Karpas-422 (cell line): ENCODE measurements at regions not wholly inside any gene's neighbourhood (a gene's known extent, or its start where the extent isn't known, plus 50 kb on each side); places are given as distances from the start of the nearest gene placed in this dataset.

Experiments
- DNase-seq: peaks from one replicate; pipeline ENCODE4 v3.0.0-alpha.2; 2015
- H2AFZ ChIP-seq: fragments of 200-600 bp; sonication (generic); 2 replicates; pipeline ENCODE4 v1.6.1; 2014; ENCODE audit warnings: antibody characterized with exemption, low read length, mixed read lengths
- H3K27ac ChIP-seq: fragments of 200-600 bp; sonication (generic); 2 replicates; pipeline ENCODE4 v1.5.1; 2014; ENCODE audit warnings: mild to moderate bottlenecking, low read length, moderate library complexity
- H3K27me3 ChIP-seq: fragments of 200-600 bp; sonication (generic); 2 replicates; pipeline ENCODE4 v1.6.1; 2014; ENCODE audit warnings: low read length, mixed read lengths
- H3K36me3 ChIP-seq: fragments of 200-600 bp; sonication (generic); 2 replicates; pipeline ENCODE4 v1.6.1; 2014; ENCODE audit warnings: low read length, mixed read lengths; ENCODE audit not compliant: insufficient read depth
- H3K4me1 ChIP-seq: fragments of 200-600 bp; sonication (generic); 2 replicates; pipeline ENCODE4 v1.6.1; 2014; ENCODE audit warnings: mild to moderate bottlenecking, low read length, mixed read lengths
- H3K4me2 ChIP-seq: fragments of 200-600 bp; sonication (generic); 2 replicates; pipeline ENCODE4 v1.6.1; 2014; ENCODE audit warnings: low read length, low read depth, mild to moderate bottlenecking; ENCODE audit not compliant: poor library complexity, severe bottlenecking
- H3K4me3 ChIP-seq: fragments of 200-600 bp; sonication (generic); 2 replicates; pipeline ENCODE4 v1.5.1; 2014; ENCODE audit warnings: mild to moderate bottlenecking, antibody characterized with exemption, low read length, mixed read lengths
- H3K79me2 ChIP-seq: fragments of 200-600 bp; sonication (generic); 2 replicates; pipeline ENCODE4 v1.6.1; 2014; ENCODE audit warnings: mild to moderate bottlenecking, low read length, mixed read lengths
- H3K9ac ChIP-seq: fragments of 200-600 bp; sonication (generic); 2 replicates; pipeline ENCODE4 v1.6.0; 2014; ENCODE audit warnings: low read length
- H3K9me2 ChIP-seq: fragments of 200-600 bp; sonication (generic), shearing (Covaris generic); replicated peaks from 2 replicates; pipeline ENCODE4 v1.6.0; 2014; ENCODE audit warnings: mild to moderate bottlenecking, low read length, moderate library complexity; ENCODE audit not compliant: insufficient read depth
- H3K9me3 ChIP-seq: fragments of 300-700, 200-600 bp; sonication (generic); 2 replicates; pipeline ENCODE4 v1.6.1; 2014; ENCODE audit warnings: low read length, mixed read lengths
- H4K20me1 ChIP-seq: fragments of 200-600 bp; sonication (generic); 2 replicates; pipeline ENCODE4 v1.6.1; 2014; ENCODE audit warnings: mild to moderate bottlenecking, antibody characterized with exemption, low read length, low read depth; ENCODE audit not compliant: insufficient read depth

DNA sequence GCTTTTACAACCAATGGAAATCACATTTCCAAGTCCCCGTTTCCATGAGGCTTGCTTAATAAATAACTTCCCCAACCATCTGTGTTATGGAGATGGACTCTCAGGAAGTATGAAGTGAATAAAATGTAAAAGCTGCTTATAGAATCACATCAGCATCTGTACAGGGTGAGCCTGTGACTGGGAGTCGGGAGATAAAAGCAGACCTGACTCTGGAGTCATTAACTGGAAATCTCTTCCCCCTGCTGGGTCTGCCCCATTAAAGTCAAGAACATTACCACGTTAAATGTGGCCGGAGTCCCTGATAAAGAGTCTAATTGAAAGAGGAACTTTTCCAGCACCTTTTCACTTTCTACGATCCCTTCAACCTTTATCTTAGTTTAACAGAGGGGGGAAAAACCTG lies 368.5 kb downstream of the DOK5 start:
- H3K4me2 ChIP-seq = no peak overlapping the region
- no peaks in the 10 kb centered on the region for H3K79me2 ChIP-seq
- no peaks in the 10 kb centered on the region for H3K27me3 ChIP-seq
- H3K9me2 ChIP-seq = no peaks in the 10 kb centered on the region; the same call in 1 of the 2 replicates
- DNase-seq = no peak
- H3K9ac ChIP-seq = no peak overlapping the region
- H3K27ac ChIP-seq = no peak overlapping the region
- no peak overlapping the region for H2AFZ ChIP-seq
- H3K4me1 ChIP-seq = no peaks in the 10 kb centered on the region
- H3K4me3 ChIP-seq = no peak overlapping the region
- H3K36me3 ChIP-seq = no peaks in the 10 kb centered on the region
- no peaks in the 10 kb centered on the region for H4K20me1 ChIP-seq
- H3K9me3 ChIP-seq = 0 out of 2 replicates have a peak, but pooled peaks cover 3% of the 10 kb centered on the region

DNA sequence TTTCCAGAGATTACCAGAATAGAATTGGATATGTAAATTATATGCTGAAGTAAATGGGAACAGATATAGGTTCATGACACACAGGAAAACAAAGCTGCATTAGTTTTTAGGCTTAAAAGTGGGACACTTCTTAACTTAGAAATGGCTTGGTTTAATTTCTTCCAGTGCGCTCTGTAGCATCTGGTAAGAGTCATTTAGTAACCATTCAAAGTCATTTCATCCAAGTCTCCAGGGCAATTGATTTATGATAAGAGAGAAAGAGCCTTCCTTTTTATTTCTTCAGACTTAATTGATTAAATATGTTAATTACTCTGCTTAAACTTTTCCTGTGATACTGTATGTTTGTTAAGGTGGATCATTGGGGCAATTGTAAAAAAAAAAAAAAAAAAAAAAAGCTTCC lies 368.0 kb downstream of the DOK5 start:
- 0 out of 2 replicates have a peak, but pooled peaks cover 3% of the 10 kb centered on the region for H3K9me3 ChIP-seq
- no peak overlapping the region for H3K4me2 ChIP-seq
- H3K9me2 ChIP-seq = no peaks in the 10 kb centered on the region; the same call in 1 of the 2 replicates
- no peak overlapping the region for H3K9ac ChIP-seq
- no peaks in the 10 kb centered on the region for H3K4me1 ChIP-seq
- H3K79me2 ChIP-seq = no peaks in the 10 kb centered on the region
- H3K4me3 ChIP-seq = no peak overlapping the region
- DNase-seq = no peak
- no peaks in the 10 kb centered on the region for H3K27me3 ChIP-seq
- H3K36me3 ChIP-seq = no peaks in the 10 kb centered on the region
- H2AFZ ChIP-seq = no peak overlapping the region
- no peaks in the 10 kb centered on the region for H4K20me1 ChIP-seq
- no peak overlapping the region for H3K27ac ChIP-seq

DNA sequence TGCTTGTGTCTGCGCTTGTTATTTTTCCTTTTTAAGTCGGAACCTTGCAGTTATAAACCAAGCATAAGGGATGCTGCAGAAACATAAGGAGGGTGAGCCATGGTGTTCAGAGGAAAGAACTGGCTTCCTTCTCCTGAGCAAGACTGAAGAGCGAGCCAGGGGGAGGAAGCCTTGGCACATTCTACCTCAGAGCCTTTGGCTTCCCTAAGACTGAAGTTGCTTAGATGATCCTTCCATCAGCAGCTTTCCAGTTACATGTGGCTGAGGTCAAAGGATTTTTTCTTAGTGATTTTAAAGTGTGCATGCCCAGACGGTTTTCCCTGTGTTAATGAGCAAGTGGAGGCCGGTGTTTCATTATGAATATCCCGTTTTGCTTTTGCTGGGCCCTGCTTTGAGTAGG lies 363.8 kb downstream of the DOK5 start:
- no peaks in the 10 kb centered on the region for H3K4me1 ChIP-seq
- no peak overlapping the region for H3K4me3 ChIP-seq
- no peak overlapping the region for H3K9ac ChIP-seq
- H3K9me3 ChIP-seq = peaks cover 3% of the 10 kb centered on the region; the same call in 1 of the 2 replicates
- H3K9me2 ChIP-seq = no peaks in the 10 kb centered on the region; the same call in 1 of the 2 replicates
- no peaks in the 10 kb centered on the region for H3K27me3 ChIP-seq
- H3K36me3 ChIP-seq = no peaks in the 10 kb centered on the region
- no peak overlapping the region for H3K27ac ChIP-seq
- H3K4me2 ChIP-seq = no peak overlapping the region
- no peaks in the 10 kb centered on the region for H3K79me2 ChIP-seq
- H4K20me1 ChIP-seq = no peaks in the 10 kb centered on the region
- H2AFZ ChIP-seq = no peak overlapping the region
- no peak for DNase-seq

DNA sequence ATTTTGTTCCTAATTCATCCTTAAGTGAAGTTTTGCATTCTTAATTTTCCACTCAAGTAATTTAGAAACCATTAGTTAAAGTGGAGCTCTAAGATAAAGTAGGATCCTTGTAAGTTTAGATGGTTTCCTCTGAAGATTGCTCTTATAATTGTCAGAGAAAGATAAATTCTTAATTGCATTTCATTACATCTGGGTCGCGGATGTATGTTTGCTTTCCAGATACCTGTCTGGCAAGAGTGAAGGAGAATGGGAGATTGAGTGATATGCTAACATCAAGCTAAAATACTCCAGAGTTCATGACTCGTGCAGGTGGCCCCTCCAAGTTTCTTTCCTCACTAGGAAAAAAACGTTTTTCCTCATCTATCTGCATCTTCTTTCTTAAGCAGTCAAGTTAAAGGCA lies 361.8 kb downstream of the DOK5 start:
- no peak for DNase-seq
- no peaks in the 10 kb centered on the region for H3K36me3 ChIP-seq
- H4K20me1 ChIP-seq = no peaks in the 10 kb centered on the region
- no peak overlapping the region for H3K4me2 ChIP-seq
- H3K9ac ChIP-seq = no peak overlapping the region
- no peaks in the 10 kb centered on the region for H3K79me2 ChIP-seq
- H3K9me2 ChIP-seq = no peaks in the 10 kb centered on the region; the same call in 1 of the 2 replicates
- no peak overlapping the region for H2AFZ ChIP-seq
- H3K27me3 ChIP-seq = no peaks in the 10 kb centered on the region
- H3K4me1 ChIP-seq = no peaks in the 10 kb centered on the region
- no peak overlapping the region for H3K4me3 ChIP-seq
- H3K9me3 ChIP-seq = peaks cover 6% of the 10 kb centered on the region; the same call in 1 of the 2 replicates
- no peak overlapping the region for H3K27ac ChIP-seq

DNA sequence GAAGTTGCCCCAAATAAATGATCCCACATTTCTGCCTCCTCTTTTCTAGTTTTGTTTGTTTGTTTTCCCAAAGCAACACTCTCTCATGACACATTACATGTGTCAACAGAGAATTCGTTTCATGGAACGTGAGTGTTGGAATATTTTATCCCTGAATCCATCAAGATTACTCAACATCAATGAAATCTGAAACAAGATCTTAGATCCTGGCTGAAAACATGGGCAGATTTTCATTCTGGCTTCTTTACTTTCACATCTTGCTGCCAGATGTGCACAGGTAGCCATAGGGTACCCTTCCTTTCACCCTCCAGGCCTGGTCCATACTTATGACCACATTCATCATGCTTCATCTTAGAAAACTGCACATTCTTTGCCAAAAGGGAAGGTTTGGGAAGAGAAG lies 347.0 kb downstream of the DOK5 start:
- H3K79me2 ChIP-seq = no peaks in the 10 kb centered on the region
- no peaks in the 10 kb centered on the region for H3K36me3 ChIP-seq
- no peak overlapping the region for H3K4me2 ChIP-seq
- no peak overlapping the region for H3K9ac ChIP-seq
- H3K27me3 ChIP-seq = no peaks in the 10 kb centered on the region
- no peak overlapping the region for H3K4me3 ChIP-seq
- no peaks in the 10 kb centered on the region for H3K9me2 ChIP-seq
- no peaks in the 10 kb centered on the region for H4K20me1 ChIP-seq
- no peak overlapping the region for H3K27ac ChIP-seq
- no peak overlapping the region for H2AFZ ChIP-seq
- H3K9me3 ChIP-seq = peaks cover 20% of the 10 kb centered on the region
- no peak for DNase-seq
- no peaks in the 10 kb centered on the region for H3K4me1 ChIP-seq

DNA sequence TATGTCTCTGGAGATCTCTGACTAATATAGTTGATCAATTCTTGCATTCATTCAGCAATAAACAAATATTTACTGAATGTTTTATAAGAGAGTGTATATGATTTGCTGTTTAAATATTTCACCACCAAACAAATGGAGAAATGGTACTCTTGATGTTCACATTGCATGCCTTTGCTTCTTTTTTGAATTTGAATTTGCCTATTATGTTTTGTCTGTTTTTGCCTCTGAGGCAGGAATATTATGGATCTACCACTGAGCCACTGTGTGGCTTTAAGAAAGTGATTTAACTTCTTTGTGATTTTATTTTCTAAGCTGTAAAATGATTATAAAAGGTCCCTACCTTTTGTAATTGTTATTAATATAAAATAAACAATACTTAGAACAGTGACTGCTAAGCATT lies 345.0 kb downstream of the DOK5 start:
- no peaks in the 10 kb centered on the region for H3K27me3 ChIP-seq
- H2AFZ ChIP-seq = no peak overlapping the region
- no peak overlapping the region for H3K27ac ChIP-seq
- H3K36me3 ChIP-seq = no peaks in the 10 kb centered on the region
- H3K9me2 ChIP-seq = no peaks in the 10 kb centered on the region
- no peak for DNase-seq
- H3K9me3 ChIP-seq = peaks cover 10% of the 10 kb centered on the region
- H4K20me1 ChIP-seq = no peaks in the 10 kb centered on the region
- H3K4me3 ChIP-seq = no peak overlapping the region
- H3K79me2 ChIP-seq = no peaks in the 10 kb centered on the region
- H3K4me1 ChIP-seq = no peaks in the 10 kb centered on the region
- H3K4me2 ChIP-seq = no peak overlapping the region
- no peak overlapping the region for H3K9ac ChIP-seq

DNA sequence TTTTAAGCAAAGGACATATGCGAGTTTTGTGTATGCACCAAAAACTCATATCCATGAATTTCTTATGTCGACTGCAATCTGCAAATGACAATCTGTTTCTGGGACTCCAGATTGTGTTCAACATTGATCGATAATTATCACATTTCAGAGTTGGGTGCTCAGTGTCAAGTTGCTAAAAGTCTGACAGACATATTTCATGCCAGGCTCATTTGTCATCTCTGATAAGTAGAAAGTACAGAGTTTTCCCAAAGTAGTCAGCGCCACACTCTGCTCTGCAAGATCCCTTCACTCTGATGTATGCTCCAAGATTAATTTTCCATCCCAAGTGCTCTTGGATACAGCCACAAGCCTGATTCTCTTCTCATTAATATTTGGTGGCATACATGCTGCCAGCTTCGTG lies 331.1 kb downstream of the DOK5 start:
- H2AFZ ChIP-seq = no peak overlapping the region
- no peak overlapping the region for H3K4me3 ChIP-seq
- no peak for DNase-seq
- no peaks in the 10 kb centered on the region for H3K36me3 ChIP-seq
- no peaks in the 10 kb centered on the region for H3K4me1 ChIP-seq
- H3K9me2 ChIP-seq = no peaks in the 10 kb centered on the region; the same call in 1 of the 2 replicates
- peaks cover 8% of the 10 kb centered on the region for H3K9me3 ChIP-seq
- no peaks in the 10 kb centered on the region for H3K27me3 ChIP-seq
- H3K79me2 ChIP-seq = no peaks in the 10 kb centered on the region
- H4K20me1 ChIP-seq = no peaks in the 10 kb centered on the region
- H3K4me2 ChIP-seq = no peak overlapping the region
- no peak overlapping the region for H3K9ac ChIP-seq
- H3K27ac ChIP-seq = no peak overlapping the region

DNA sequence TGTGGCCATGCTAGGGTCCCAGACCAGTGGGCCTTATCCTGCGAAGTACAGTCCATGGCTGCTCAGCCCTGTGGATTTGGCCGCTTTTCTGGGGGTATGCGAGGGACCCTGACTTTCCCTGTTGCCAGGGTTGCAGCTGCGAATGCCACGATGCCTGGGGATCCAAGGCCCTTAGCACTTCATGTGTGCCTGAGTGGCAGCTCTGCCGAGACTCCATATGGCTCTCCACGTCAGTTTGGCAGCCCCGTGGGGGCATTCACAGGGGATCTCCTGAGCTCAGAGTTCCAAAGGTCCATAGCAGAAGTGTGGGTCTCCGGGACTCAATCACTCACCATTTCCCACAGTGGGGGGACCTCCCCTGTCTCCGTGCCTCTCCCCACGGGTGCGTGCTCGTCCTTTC lies 319.5 kb downstream of the DOK5 start:
- Histone ChIP-seq H3K27me3 (no peaks in the 10 kb centered on the region), H3K79me2 (no peaks in the 10 kb centered on the region), H3K4me1 (no peaks in the 10 kb centered on the region), H3K4me3 (no peak overlapping the region), H3K9me3 (peaks cover 12% of the 10 kb centered on the region), H3K9ac (no peak overlapping the region), H3K4me2 (no peak overlapping the region), H2AFZ (no peak overlapping the region), H3K27ac (no peak overlapping the region), H3K36me3 (no peaks in the 10 kb centered on the region), H3K9me2 (no peaks in the 10 kb centered on the region), H4K20me1 (no peaks in the 10 kb centered on the region)
- no peak for DNase-seq

DNA sequence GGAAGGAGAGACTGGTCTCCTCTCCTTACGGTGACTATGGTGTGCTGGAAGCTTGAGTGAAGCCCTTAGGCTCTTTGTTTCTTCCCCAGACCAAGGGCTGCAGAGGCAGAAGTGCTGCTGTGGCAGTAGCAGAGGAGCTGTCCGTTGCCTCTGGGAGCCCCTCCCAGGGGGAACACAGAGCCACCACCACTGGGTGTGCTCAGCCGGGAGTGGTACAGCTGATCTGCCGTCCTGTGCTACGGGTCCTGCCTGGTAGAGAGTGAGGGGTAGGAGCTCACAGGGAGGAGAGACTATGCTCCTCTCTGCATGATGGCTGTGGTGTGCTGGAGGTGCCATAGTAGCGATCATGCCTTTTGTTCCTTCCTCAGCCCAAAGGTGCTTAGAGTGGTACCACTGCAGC lies 318.7 kb downstream of the DOK5 start:
- no peak overlapping the region for H3K4me2 ChIP-seq
- H3K79me2 ChIP-seq = no peaks in the 10 kb centered on the region
- H3K9me2 ChIP-seq = no peaks in the 10 kb centered on the region
- H3K27ac ChIP-seq = no peak overlapping the region
- H3K9me3 ChIP-seq = peaks cover 17% of the 10 kb centered on the region
- H3K4me1 ChIP-seq = no peaks in the 10 kb centered on the region
- no peaks in the 10 kb centered on the region for H3K27me3 ChIP-seq
- no peak overlapping the region for H3K9ac ChIP-seq
- no peaks in the 10 kb centered on the region for H3K36me3 ChIP-seq
- DNase-seq = no peak
- H3K4me3 ChIP-seq = no peak overlapping the region
- no peaks in the 10 kb centered on the region for H4K20me1 ChIP-seq
- H2AFZ ChIP-seq = no peak overlapping the region
